HL-60 (cell line): ENCODE measurements at regions not wholly inside any gene's neighbourhood (a gene's known extent, or its start where the extent isn't known, plus 50 kb on each side); places are given as distances from the start of the nearest gene placed in this dataset.

ENCODE experiments used
- CTCF ChIP-seq: IDR thresholded peaks from one replicate; pipeline ENCODE4 v1.5.1; 2011; ENCODE audit warnings: low read length, control low read depth, inconsistent platforms; ENCODE audit not compliant: insufficient read depth
- GABPA ChIP-seq: IDR thresholded peaks from 2 replicates; pipeline ENCODE4 v1.6.1; 2012; ENCODE audit warnings: low read depth
- POLR2AphosphoS5 ChIP-seq: IDR thresholded peaks from 2 replicates; pipeline ENCODE4 v1.6.1; 2012; ENCODE audit warnings: low read depth
- REST ChIP-seq: IDR thresholded peaks from 2 replicates; pipeline ENCODE4 v1.6.1; 2012; ENCODE audit warnings: low read depth; ENCODE audit not compliant: insufficient replicate concordance

DNA sequence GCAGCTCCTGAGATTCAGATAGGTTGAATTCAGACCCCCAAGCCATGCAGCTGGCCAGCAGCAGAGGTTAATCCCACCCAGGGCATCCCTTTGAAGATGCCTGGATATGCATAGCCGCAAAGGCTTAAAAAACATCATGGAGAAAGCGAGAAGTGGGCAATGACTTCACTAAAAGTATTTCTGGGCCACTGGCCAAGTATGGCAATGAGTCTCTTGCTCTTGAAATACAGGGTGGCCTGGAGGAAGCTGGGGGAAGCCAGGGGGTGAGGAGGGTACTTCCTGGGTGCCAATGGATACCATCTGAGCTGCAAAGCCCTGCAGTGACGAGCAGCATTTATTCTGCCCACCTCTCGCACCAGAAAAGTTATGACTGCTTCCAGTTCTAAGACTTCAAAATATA, 539.3 kb upstream of the TBX3 start:
- TF ChIP-seq CTCF (no peak), POLR2AphosphoS5 (no peak), GABPA (no peak), REST (no peak)
